GM18907 (cell line): ENCODE measurements at regions not wholly inside any gene's neighbourhood (a gene's known extent, or its start where the extent isn't known, plus 50 kb on each side); places are given as distances from the start of the nearest gene placed in this dataset.
"Not testable (repeated sequence)": the region's sequence is repeated elsewhere in the genome, so short reads cannot be mapped to it uniquely, and the experiment has no call there.

Experiments used
- ATAC-seq: cut with Tn5 transposase; IDR thresholded peaks from one replicate; pipeline ENCODE4 v1.9.1; 2021; ENCODE audit warnings: mild to moderate bottlenecking, moderate library complexity; ENCODE audit not compliant: unreplicated experiment

- no peak for ATAC-seq
Observed at GRCh38 chr3:8298021-8298954, 203.3 kb upstream of the LMCD1 start.

GRCh38 chr3:8301977-8302735, 199.5 kb upstream of the LMCD1 start:
- no peak for ATAC-seq

GRCh38 chr3:8303466-8303865, 198.2 kb upstream of the LMCD1 start:
- no peak for ATAC-seq

- no peak for ATAC-seq
Observed at GRCh38 chr3:8305371-8305770, 196.3 kb upstream of the LMCD1 start.

GRCh38 chr3:8307545-8308110, 194.0 kb upstream of the LMCD1 start:
- no peak for ATAC-seq

GRCh38 chr3:8311321-8311720, 190.3 kb upstream of the LMCD1 start:
- ATAC-seq: no peak

GRCh38 chr3:8312685-8313084, 188.9 kb upstream of the LMCD1 start:
- no peak for ATAC-seq

GRCh38 chr3:8313560-8314267, 187.9 kb upstream of the LMCD1 start:
- ATAC-seq: no peak

- ATAC-seq: not testable (repeated sequence)
Observed at GRCh38 chr3:8315526-8315925, 186.1 kb upstream of the LMCD1 start.

- no peak for ATAC-seq
Observed at GRCh38 chr3:8317661-8318649, 183.7 kb upstream of the LMCD1 start.

GRCh38 chr3:8319935-8320634, 181.5 kb upstream of the LMCD1 start:
- ATAC-seq: no peak

- ATAC-seq: no peak
Observed at GRCh38 chr3:8320711-8321458, 180.7 kb upstream of the LMCD1 start.

- peak; percentile 87 for ATAC-seq
Observed at GRCh38 chr3:8324747-8325146, 176.9 kb upstream of the LMCD1 start.

GRCh38 chr3:8325306-8325705, 176.3 kb upstream of the LMCD1 start:
- no peak for ATAC-seq

- ATAC-seq: not testable (repeated sequence)
Observed at GRCh38 chr3:8325833-8326232, 175.8 kb upstream of the LMCD1 start.

GRCh38 chr3:8327739-8328138, 173.9 kb upstream of the LMCD1 start:
- no peak for ATAC-seq

GRCh38 chr3:8328967-8329366, 172.7 kb upstream of the LMCD1 start:
- ATAC-seq: no peak

- ATAC-seq: no peak
Observed at GRCh38 chr3:8329598-8329997, 172.0 kb upstream of the LMCD1 start.

- no peak for ATAC-seq
Observed at GRCh38 chr3:8336456-8336855, 165.2 kb upstream of the LMCD1 start.
